SU-DHL-6 (cell line): ENCODE measurements at regions not wholly inside any gene's neighbourhood (a gene's known extent, or its start where the extent isn't known, plus 50 kb on each side); places are given as distances from the start of the nearest gene placed in this dataset.

Source experiments
- CTCF ChIP-seq: fragments of 200-600 bp; sonication (generic); IDR thresholded peaks from one replicate; pipeline ENCODE4 v1.5.1; 2017; ENCODE audit warnings: antibody characterized with exemption, mild to moderate bottlenecking, low read length, moderate library complexity; ENCODE audit not compliant: insufficient read depth, poor library complexity, severe bottlenecking
- EZH2phosphoT487 ChIP-seq: fragments of 200-600 bp; sonication (generic), shearing (Covaris generic); conservative IDR thresholded peaks from 2 replicates; pipeline ENCODE4 v1.6.1; 2018; ENCODE audit warnings: mild to moderate bottlenecking, antibody characterized with exemption, low read length, moderate library complexity, mixed read lengths

GRCh38 chr5:5063533-5063953, 76.6 kb upstream of the ADAMTS16 start:
- TF ChIP-seq CTCF (no peak), EZH2phosphoT487 (no peak)
